ENCODE measurements at regions not wholly inside any gene's neighbourhood (a gene's known extent, or its start where the extent isn't known, plus 50 kb on each side); places are given as distances from the start of the nearest gene placed in this dataset.
A peak's percentile ranks its signal among the peaks of the same experiment; 100 is the strongest.

GRCh38 chr1:10940838-10941237 is 71.6 kb upstream of the TARDBP start:
- FAIRE-seq, result no peak
- H3K79me2 ChIP-seq (ENCODE audit: insufficient read depth, low read length), result no peaks in the 10 kb centered on the region
- H2AFZ ChIP-seq (ENCODE audit: low read depth, low read length), result no peak overlapping the region
- no peak overlapping the region for H3K27ac ChIP-seq (ENCODE audit: low read depth, low read length)
- no peak for TF ChIP-seq EZH2 (IDR thresholded peaks at IDR 0.05; ENCODE audit: insufficient read depth, low read length)
- TF ChIP-seq CTCF (IDR thresholded peaks at IDR 0.05; ENCODE audit: insufficient read depth, low read depth, low read length), result no peak
- H3K4me2 ChIP-seq (ENCODE audit: low read length), result no peak overlapping the region
- no peak for DNase-seq (ENCODE audit: low read depth)
- H3K36me3 Mint-ChIP-seq (ENCODE audit: low read depth, unreplicated experiment), result no peaks in the 10 kb centered on the region
- no peaks in the 10 kb centered on the region for H3K9me3 ChIP-seq (ENCODE audit: insufficient read depth, low read depth, low read length)
- H3K9ac ChIP-seq (ENCODE audit: low read length), result no peak overlapping the region
- peaks cover 20% of the 10 kb centered on the region for H3K27me3 ChIP-seq (ENCODE audit: insufficient read depth, low read length)
- H3K36me3 ChIP-seq (ENCODE audit: insufficient read depth, low read length), result no peaks in the 10 kb centered on the region
- H3K27me3 Mint-ChIP-seq (ENCODE audit: low read depth, unreplicated experiment), result peaks cover 65% of the 10 kb centered on the region
- no peaks in the 10 kb centered on the region for H3K9me3 Mint-ChIP-seq (ENCODE audit: unreplicated experiment)
- H3K4me3 ChIP-seq (ENCODE audit: insufficient read depth, low read depth, low read length), result no peak overlapping the region
- peaks cover 12% of the 10 kb centered on the region for H3K4me1 ChIP-seq (ENCODE audit: insufficient read depth, low read length)
- peaks cover 3% of the 10 kb centered on the region for H4K20me1 ChIP-seq (ENCODE audit: insufficient read depth, low read length)
- peaks cover 5% of the 10 kb centered on the region for H3K4me1 Mint-ChIP-seq (ENCODE audit: low read depth, unreplicated experiment)
- H3K4me3 Mint-ChIP-seq (ENCODE audit: unreplicated experiment), result no peak overlapping the region
- no peak overlapping the region for H3K27ac Mint-ChIP-seq (ENCODE audit: unreplicated experiment)

- no peak for FAIRE-seq
- H3K36me3 Mint-ChIP-seq (ENCODE audit: low read depth, unreplicated experiment), result no peaks in the 10 kb centered on the region
- no peak overlapping the region for H3K9ac ChIP-seq (ENCODE audit: low read length)
- no peak for DNase-seq (ENCODE audit: low read depth)
- H3K36me3 ChIP-seq (ENCODE audit: insufficient read depth, low read length), result no peaks in the 10 kb centered on the region
- H2AFZ ChIP-seq (ENCODE audit: low read depth, low read length), result peak overlapping the region; percentile 24
- peaks cover 5% of the 10 kb centered on the region for H3K4me1 Mint-ChIP-seq (ENCODE audit: low read depth, unreplicated experiment)
- H3K27ac ChIP-seq (ENCODE audit: low read depth, low read length), result no peak overlapping the region
- peak; percentile 74 for TF ChIP-seq CTCF (IDR thresholded peaks at IDR 0.05; ENCODE audit: insufficient read depth, low read depth, low read length)
- TF ChIP-seq EZH2 (IDR thresholded peaks at IDR 0.05; ENCODE audit: insufficient read depth, low read length), result no peak
- H3K4me3 Mint-ChIP-seq (ENCODE audit: unreplicated experiment), result no peak overlapping the region
- no peak overlapping the region for H3K27ac Mint-ChIP-seq (ENCODE audit: unreplicated experiment)
- H3K9me3 ChIP-seq (ENCODE audit: insufficient read depth, low read depth, low read length), result no peaks in the 10 kb centered on the region
- peaks cover 3% of the 10 kb centered on the region for H4K20me1 ChIP-seq (ENCODE audit: insufficient read depth, low read length)
- peaks cover 20% of the 10 kb centered on the region for H3K27me3 ChIP-seq (ENCODE audit: insufficient read depth, low read length)
- no peaks in the 10 kb centered on the region for H3K79me2 ChIP-seq (ENCODE audit: insufficient read depth, low read length)
- H3K4me1 ChIP-seq (ENCODE audit: insufficient read depth, low read length), result peaks cover 12% of the 10 kb centered on the region
- peaks cover 65% of the 10 kb centered on the region for H3K27me3 Mint-ChIP-seq (ENCODE audit: low read depth, unreplicated experiment)
- H3K4me3 ChIP-seq (ENCODE audit: insufficient read depth, low read depth, low read length), result no peak overlapping the region
- no peaks in the 10 kb centered on the region for H3K9me3 Mint-ChIP-seq (ENCODE audit: unreplicated experiment)
- H3K4me2 ChIP-seq (ENCODE audit: low read length), result peak overlapping the region; percentile 46
Measured at GRCh38 chr1:10941891-10942541, 70.4 kb upstream of the TARDBP start.

GRCh38 chr1:10942542-10942912 is 69.9 kb upstream of the TARDBP start:
- Histone ChIP-seq H2AFZ (ENCODE audit: low read depth, low read length) (no peak overlapping the region), H4K20me1 (ENCODE audit: insufficient read depth, low read length) (peaks cover 3% of the 10 kb centered on the region), H3K4me2 (ENCODE audit: low read length) (peak overlapping the region; percentile 46), H3K9ac (ENCODE audit: low read length) (no peak overlapping the region), H3K4me3 (ENCODE audit: insufficient read depth, low read depth, low read length) (no peak overlapping the region), H3K4me1 (ENCODE audit: insufficient read depth, low read length) (peaks cover 12% of the 10 kb centered on the region), H3K27me3 (ENCODE audit: insufficient read depth, low read length) (peaks cover 20% of the 10 kb centered on the region), H3K79me2 (ENCODE audit: insufficient read depth, low read length) (no peaks in the 10 kb centered on the region), H3K36me3 (ENCODE audit: insufficient read depth, low read length) (no peaks in the 10 kb centered on the region), H3K27ac (ENCODE audit: low read depth, low read length) (no peak overlapping the region), H3K9me3 (ENCODE audit: insufficient read depth, low read depth, low read length) (no peaks in the 10 kb centered on the region)
- H3K27me3 Mint-ChIP-seq (ENCODE audit: low read depth, unreplicated experiment), result peaks cover 65% of the 10 kb centered on the region
- peaks cover 5% of the 10 kb centered on the region for H3K4me1 Mint-ChIP-seq (ENCODE audit: low read depth, unreplicated experiment)
- H3K4me3 Mint-ChIP-seq (ENCODE audit: unreplicated experiment), result no peak overlapping the region
- no peaks in the 10 kb centered on the region for H3K36me3 Mint-ChIP-seq (ENCODE audit: low read depth, unreplicated experiment)
- FAIRE-seq (no peak), DNase-seq (ENCODE audit: low read depth) (no peak)
- H3K9me3 Mint-ChIP-seq (ENCODE audit: unreplicated experiment), result no peaks in the 10 kb centered on the region
- no peak for TF ChIP-seq EZH2 (IDR thresholded peaks at IDR 0.05; ENCODE audit: insufficient read depth, low read length)
- TF ChIP-seq CTCF (IDR thresholded peaks at IDR 0.05; ENCODE audit: insufficient read depth, low read depth, low read length), result no peak
- no peak overlapping the region for H3K27ac Mint-ChIP-seq (ENCODE audit: unreplicated experiment)
